Stomach (tissue), 4 donors: ENCODE measurements at regions not wholly inside any gene's neighbourhood (a gene's known extent, or its start where the extent isn't known, plus 50 kb on each side); places are given as distances from the start of the nearest gene placed in this dataset.

ENCODE experiments used
- POLR2A ChIP-seq, 4 donors: fragments of 450-650 bp; IDR thresholded peaks; one replicate each; pipeline ENCODE4 v1.6.1; 2016; ENCODE audit warnings: antibody characterized with exemption in 4 of 4, control low read depth in 2 of 4, mild to moderate bottlenecking in 1 of 4, moderate library complexity in 1 of 4
- POLR2AphosphoS5 ChIP-seq, 3 donors: sonication (generic); formaldehyde crosslinking; IDR thresholded peaks; one replicate each; pipeline ENCODE4 v1.6.1; 2016; ENCODE audit warnings: antibody characterized with exemption in 3 of 3
- TF ChIP-seq, protein P1 (sequence below), 7 experiments: fragments of 450-650 bp in 4 of 7; fragments of 200-600 bp in 3 of 7; sonication (generic) in 3 of 7; IDR thresholded peaks; one replicate each; pipeline ENCODE4 v1.5.1; 2016 to 2019; ENCODE audit warnings: antibody characterized with exemption in 7 of 7, control low read depth in 2 of 7, mild to moderate bottlenecking in 1 of 7

DNA sequence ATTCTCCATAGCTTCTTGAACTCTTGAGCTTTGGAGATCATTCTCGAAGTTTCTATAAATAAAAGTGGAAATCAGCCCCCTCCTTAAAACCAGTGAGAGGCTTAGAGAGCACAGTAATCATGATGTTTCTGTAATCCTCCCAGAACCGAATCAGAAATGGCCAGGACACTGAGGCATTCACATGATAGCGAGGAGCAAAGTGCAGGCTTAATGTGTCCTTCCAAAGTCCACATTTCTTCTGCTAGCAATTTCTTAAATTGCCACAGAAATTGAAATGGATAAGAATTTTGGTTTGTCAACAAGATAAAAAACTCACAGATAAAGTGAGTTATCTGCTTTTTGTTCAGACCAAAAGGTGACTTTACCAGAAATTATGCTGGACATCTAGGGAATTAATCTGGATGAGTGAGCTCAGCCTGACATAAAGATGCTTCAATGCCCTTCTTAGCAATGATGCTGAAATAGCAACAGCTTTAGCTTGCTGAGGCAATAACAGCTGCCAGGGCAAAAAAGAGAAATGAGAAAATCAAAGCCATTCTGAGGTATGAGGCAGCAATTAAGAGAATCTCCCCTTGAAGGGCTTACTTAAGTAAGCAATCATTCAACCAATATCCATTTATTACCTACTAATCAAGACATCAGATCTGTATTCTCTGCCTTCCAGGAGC, 82.4 kb upstream of the PHLPP1 start:
- TF ChIP-seq, protein P1, sequence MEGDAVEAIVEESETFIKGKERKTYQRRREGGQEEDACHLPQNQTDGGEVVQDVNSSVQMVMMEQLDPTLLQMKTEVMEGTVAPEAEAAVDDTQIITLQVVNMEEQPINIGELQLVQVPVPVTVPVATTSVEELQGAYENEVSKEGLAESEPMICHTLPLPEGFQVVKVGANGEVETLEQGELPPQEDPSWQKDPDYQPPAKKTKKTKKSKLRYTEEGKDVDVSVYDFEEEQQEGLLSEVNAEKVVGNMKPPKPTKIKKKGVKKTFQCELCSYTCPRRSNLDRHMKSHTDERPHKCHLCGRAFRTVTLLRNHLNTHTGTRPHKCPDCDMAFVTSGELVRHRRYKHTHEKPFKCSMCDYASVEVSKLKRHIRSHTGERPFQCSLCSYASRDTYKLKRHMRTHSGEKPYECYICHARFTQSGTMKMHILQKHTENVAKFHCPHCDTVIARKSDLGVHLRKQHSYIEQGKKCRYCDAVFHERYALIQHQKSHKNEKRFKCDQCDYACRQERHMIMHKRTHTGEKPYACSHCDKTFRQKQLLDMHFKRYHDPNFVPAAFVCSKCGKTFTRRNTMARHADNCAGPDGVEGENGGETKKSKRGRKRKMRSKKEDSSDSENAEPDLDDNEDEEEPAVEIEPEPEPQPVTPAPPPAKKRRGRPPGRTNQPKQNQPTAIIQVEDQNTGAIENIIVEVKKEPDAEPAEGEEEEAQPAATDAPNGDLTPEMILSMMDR (IDR thresholded peaks at IDR 0.05) = no peak
- TF ChIP-seq POLR2AphosphoS5 (IDR thresholded peaks at IDR 0.05) (no peak), POLR2A (IDR thresholded peaks at IDR 0.05) (no peak)
